ENCODE measurements at regions not wholly inside any gene's neighbourhood (a gene's known extent, or its start where the extent isn't known, plus 50 kb on each side); places are given as distances from the start of the nearest gene placed in this dataset.
"Not testable (repeated sequence)": the region's sequence is repeated elsewhere in the genome, so short reads cannot be mapped to it uniquely, and the experiment has no call there.

DNA sequence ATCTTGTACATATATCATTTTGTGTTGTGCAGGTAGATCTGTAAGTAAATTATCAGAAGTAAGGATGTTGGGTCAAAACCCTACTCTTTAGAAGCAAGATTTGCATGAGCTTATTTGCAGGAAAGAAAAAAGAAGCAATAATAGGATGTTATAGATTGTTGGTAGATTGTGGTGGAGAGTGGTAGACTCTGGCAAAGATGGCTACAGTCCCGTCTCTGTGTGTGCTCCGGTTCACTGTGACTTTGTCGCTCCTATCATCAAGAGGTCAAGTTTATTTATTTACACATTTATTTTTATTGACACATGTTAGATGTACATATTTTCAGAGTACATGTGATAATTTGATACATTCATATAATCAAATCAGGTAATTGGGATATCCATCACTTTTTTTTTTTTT, 81.0 kb upstream of the NDUFV2 start:
- DNase-seq = no peak

DNA sequence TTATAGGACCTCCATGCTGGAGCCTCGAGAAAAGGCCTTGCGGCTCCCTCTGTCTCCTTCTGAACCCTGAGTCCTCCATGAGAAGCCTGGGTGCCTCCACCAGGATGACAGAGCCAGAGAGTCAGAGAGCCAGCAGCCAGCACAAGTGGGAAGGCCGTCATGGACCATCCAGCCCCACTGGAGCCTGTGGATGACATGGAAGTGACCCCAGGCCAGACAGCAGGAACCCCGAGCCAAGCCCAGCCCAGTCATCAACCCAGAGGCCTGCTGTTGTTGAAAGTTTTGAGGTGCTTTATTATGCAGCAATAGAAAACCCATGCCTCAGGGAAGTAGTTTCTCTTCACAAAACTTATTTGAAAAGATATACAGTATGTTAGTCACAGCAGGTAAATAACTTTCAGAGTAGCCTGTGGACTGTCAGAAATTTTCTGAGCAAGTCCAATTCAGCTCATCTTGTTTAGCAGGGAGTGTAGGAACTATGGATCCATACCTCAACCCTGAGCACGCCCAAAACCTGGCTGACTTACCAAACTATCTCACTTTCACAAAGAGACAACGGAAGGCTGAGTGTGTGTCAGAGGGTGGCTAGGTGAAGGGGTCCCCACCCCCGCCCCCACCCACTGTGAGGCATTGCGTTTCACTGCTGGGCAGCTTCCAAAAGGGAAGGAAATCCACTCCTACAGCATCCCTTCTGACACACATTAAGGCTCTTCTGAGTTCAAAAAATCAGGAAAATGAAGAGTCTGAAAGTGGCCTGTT, 79.9 kb upstream of the NDUFV2 start:
- no peak for DNase-seq

DNA sequence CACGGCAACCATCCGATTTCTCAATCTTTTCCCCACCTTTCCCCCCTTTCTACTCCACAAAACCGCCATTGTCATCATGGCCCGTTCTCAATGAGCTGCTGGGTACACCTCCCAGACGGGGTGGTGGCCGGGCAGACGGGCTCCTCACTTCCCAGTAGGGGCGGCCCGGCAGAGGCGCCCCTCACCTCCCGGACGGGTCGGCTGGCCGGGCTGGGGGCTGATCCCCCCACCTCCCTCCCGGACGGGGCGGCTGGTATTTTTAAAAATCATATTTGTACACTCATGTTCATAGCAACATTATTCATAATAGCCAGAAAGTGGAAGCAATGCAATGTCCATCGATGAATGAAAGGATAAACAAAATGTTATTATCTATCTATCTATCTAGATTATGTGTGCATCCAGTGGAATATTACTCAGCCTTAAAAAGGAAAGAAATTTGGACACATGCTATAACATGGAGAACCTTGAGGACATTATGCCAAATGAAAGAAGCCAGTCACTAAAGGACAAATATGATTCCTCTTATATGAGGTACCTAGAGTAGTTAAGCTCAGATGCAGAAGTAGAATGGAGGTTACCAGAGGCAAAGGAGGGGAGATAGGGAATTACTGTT, 78.4 kb upstream of the NDUFV2 start:
- not testable (repeated sequence) for DNase-seq

DNA sequence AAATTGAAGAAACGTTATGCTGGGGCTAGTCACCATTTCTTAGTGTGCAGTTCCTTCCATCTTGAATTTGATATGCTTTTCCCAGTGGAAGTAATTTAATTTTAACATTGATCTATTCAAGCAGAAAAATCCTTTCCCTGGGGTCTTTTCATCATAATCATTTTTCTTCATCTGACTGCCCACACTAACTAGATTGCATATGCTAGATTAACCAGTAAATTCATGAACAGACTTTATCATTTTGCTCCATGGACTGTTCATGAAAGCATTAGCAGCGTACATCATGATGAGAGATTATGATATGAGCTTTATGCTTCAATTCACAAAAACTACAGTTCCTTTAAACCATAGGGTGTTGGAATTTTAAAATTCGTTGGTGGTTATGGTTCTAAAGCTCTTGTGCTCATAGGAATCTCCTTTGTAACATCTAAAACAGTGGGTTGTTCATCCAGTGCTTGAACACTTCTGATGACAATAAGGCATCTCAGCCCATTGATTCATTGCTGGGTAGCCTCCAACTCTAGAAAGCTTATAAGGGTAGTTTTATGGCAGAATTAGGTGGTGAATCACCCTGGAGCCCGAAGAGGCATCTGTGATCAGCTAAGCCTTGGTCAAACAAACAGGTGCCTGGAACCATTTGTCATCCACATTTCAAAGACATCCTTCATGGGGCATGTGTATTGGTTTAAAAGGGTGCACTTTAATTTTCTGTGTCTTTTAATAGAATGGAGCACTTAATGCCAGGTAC, 77.2 kb upstream of the NDUFV2 start:
- DNase-seq = no peak

DNA sequence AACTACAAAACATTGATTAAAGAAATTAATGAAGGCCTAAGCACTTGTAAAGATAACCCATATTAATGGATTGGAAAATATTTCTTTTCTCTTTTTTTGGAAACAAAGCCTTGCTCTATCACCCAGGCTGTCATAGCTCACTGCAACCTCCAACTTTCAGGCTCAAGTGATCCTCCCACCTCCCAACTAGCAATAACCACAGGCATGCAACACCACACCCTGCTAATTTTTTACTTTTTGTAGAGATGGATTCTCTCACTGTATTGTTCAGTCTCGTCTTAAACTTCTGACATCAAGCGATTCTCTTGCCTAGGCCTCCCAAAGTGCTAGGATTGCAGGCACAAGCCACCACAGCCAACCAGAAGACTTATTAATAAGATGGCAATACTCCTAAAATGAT, 73.4 kb upstream of the NDUFV2 start:
- DNase-seq = no peak

DNA sequence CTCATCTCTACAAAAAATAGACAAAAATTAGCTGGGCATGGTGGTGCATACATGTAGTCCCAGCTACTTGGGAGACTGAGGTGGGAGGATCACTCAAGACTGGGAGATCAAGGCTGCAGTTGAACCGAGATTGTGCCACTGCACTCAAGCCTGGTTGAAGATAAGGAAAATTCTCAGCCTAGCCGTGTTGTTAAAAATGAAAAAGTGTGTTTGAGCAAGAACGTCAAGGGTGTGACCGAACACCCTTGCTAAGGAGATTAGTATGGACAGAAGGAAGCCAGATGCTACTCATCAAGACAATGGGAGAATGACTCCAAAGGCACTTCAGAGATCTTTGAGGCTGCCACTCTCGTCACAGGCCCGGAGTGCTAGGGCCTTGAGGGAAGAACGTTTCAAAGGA, 70.0 kb upstream of the NDUFV2 start:
- no peak for DNase-seq

DNA sequence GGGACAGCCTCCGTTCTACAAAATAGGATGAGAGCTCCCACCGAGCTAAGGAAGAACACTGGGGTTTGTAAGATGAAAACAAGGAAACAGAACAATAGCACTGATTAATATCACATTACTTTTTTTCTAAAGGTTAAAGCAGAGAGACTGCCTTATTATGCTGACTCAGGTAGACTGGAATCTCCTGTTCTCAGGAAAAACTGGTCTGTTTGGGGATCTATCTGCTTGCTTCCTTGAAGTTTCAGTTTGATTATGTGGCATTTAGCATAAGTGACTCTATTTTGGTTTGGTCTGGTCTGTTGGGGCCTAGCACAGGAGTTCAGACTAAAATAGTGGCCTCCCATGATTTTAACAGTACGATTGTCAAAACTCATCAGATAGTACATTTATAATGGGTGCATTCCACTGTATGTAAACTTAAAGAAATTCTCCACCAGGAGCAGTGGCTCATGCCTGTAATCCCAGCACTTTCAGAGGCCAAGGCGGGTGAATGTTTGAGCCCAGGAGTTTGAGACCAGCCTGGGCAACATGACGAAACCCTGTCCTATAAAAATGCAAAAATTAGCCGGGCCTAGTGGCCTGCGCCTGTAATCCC, 64.1 kb upstream of the NDUFV2 start:
- DNase-seq = no peak

DNA sequence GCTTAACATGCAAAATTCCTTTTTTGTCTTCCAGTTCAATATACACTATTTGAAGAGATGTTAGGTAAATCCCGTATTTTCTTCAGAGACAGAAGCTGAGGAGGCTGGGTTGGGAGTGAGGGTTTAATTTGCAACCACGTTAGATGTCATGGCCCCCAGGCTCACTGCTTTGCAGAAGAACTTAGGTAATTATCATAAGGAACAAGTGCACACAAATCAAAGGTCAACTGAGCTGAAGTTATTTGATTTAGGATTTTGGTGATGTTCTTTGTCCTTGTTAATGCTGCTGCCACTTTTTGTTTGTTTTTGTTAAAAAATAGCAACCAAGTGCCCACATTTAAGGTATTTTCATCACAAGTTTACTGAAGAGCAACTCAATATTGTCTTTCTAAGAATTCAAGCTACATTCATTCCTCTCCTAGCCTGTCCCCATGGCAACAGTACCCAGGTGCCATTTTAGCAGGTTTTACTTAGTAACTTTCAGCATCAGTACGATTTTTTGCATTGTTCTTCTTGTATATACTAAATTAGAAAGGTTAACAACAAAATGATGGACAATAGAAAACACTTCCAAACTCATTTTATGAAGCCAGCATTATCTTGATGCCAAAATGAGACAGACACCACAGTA, 62.9 kb upstream of the NDUFV2 start:
- DNase-seq = no peak

DNA sequence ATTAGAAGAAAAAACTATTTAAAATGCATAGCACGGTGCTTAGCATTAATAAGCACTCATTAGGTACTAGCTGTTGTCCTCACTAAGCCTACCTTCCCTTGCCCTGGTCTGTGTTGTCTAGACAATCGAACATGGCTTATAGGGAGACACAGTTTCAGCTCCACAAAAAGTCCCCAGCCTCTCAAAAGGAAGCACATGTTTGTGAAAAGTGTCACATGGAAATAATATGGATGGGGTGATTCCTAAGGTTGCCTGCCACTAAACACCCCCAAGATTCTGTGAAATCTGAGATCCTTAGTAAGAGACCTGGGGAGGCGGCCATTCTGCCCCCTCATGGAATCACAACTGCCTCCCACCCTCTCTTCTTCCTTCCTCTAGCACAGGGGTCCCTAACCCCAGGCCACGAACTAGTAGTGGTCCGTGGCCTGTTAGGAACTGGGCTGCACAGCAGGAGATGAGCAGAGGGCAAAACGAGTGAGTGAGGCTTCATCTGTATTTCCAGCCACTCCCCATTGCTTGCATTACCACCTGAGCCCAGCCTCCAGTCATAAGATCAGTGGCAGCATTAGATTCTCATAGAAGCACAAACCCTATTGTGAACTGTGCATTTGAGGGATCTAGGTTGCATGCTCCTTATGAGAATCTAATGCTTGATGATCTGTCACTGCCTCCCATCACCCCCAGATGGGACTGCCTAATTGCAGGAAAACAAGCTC, 59.6 kb upstream of the NDUFV2 start:
- no peak for DNase-seq

DNA sequence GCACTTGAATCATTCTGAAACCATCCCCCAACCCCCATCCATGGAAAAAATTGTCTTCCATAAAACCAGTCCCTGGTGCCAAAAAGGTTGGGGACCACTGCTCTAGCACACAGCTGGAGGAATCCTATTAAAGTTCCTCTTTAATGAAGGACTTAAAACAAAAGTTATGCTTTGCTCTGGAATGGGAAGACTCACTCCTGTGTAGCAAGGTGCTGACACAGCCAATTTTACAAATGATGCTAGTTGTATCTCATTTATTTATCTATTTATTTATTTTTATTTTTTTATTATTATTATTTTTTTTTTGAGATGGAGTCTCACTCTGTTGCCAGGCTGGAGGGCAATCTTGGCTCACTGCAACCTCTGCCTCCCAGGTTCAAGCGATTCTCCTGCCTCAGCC, 58.9 kb upstream of the NDUFV2 start:
- no peak for DNase-seq

DNA sequence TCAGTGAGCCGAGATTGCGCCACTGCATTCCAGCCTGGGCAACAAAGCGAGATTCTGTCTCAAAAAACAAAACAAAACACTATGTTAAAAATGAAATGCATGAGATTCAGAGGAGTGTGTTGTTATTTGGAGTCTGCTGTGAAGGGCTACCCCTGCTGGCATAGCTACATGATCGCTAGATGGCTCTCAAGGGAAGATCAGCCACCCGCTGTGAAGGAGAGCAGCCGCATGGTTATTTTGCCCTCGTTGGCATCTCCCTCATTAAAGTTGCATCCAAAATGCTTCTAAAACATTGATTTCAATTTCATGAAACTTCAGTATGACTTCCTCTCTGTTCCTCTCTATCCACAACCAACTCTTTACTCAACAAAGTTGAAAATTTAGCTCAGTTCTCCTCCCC, 54.8 kb upstream of the NDUFV2 start:
- no peak for DNase-seq

DNA sequence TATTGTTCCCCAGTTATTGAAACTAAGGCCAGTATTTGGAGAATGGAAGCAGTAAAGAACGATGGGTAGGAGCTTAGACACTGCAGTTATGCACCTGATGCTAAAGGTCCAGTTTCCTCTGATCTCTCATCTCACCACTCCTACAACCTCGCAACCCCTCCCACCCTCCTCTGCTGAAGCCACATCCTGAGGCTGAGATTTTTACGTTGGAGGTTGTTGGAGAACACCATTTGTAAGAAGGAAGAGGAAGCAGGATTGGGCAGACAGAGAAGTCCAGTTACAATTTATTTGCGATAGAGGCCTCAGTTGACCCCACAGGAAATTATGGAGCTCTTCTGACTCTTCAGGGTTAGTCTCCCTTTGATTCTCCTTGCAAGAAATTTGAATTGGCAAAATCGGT, 54.3 kb upstream of the NDUFV2 start:
- no peak for DNase-seq

DNA sequence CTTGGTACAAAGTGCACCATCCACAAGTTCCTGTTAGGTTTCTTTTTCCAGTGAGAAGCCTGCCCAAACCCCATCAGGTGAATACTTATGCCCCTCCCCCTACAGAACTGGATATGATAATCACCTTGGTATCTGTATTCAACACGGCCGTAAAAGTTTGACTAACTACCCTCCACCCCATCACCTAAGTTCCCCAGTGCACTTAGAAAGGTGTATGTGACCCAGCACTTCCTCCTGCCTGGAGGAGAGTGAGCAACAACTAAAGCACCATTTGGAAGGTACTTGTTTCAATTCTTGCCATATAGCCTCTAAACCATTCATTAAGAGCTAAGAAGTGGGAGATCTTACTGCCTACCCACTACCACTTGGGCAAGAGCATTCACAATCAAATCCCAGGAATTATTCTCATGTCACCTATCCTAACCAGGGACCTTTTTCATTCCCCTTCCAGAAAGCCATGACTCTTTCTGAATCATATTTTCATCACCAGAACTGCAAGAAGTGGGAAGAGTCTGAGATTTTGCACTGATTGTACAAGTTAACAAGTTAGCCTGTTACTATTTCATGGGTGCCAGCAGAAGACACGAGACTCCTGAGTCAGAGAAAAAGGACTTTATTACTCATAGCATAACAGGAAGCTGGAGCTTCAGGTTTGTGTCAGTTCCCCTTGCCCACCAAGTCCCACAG, 53.5 kb upstream of the NDUFV2 start:
- DNase-seq = no peak

DNA sequence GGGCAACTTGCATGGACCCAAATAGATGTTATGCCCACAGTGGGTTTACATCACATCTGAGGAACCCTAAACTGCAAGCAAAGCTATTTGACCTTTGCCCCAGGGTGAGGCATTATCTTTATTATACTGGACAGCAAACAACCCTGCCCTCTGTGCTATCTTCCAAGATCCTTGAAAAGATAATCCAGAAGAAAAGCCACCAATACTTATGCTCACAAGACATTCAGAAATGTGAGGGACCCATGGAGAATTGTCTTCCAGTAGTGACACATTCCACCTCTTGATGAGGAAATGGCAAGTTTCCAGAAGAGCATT, 53.0 kb upstream of the NDUFV2 start:
- no peak for DNase-seq

DNA sequence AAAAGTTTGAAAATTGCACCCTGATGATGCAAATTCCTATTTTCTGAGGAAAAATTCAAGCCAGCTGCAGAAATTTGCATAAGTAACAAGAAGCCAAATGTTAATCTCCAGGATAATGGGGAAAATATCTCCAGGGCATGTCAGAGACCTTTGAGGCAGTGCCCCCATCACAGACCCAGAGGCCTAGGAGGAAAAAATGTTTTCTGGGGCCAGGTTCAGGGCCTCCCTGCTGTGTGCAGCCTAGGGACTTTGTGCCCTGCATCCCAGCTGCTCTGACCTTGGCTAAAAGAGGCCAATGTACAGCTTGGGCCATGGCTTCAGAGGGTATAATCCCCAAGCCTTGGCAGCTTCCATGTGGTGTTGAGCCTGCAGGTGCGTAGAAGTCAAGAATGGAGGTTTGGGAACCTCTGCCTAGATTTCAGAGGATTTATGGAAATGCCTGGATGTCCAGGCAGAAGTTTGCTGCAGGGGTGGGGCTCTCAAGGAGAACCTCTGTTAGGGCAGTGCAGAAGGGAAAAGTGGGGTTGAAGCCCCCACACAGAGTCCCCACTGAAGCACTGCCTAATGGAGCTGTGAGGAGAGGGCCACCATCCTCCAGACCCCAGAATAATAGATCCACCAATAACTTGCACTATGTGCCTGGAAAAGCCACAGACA, 51.7 kb upstream of the NDUFV2 start:
- not testable (repeated sequence) for DNase-seq

All from NCI-H2081 treated with DMSO at 0.1 percent for 48 hours (cell line).